ENCODE measurements at regions not wholly inside any gene's neighbourhood (a gene's known extent, or its start where the extent isn't known, plus 50 kb on each side); places are given as distances from the start of the nearest gene placed in this dataset.

DNA sequence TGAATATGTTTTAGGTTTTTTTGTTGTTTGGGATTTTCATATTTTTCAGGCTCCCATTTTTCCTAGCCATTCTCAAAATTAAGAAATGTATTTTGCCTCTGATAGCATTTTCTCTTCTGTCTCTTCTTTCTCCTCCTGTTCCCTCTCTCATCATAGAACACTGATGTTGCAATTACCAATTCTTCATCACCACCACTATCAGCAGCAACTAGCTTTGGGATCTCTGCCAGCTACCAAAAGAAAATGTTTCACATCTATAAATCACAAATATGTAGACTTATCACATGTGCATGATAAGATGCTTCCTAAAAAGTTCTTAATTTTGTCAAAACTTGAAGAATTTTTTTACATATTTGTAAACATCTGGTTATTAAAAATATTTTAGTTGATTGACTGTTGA lies 887.1 kb downstream of the MAT2B start:
- DNase-seq (ENCODE audit: low read depth), result no peak

DNA sequence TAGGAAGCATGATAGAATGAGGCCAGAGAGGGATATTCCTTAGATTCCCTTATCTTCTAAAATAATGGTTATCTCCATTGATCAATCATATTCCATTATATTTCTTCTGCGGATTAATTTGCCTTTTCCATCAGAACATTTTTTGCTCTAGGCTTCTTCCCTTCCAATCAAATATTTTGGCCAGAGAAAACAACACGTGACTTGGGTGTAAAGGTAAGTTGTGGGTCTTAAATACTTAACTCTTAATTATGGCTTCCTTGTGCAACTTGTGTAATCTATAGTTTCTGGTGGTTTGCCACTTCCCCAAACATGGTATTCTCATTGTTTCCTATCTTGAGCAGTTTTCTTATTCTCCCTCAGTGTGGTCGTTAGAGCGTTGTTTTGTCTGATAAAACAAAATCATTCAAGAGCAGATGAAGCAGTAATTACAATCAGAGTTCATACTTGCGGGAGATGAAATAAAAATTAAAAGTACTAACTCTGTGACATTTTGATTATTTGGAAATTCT lies 889.3 kb downstream of the MAT2B start:
- no peak for DNase-seq (ENCODE audit: low read depth)

DNA sequence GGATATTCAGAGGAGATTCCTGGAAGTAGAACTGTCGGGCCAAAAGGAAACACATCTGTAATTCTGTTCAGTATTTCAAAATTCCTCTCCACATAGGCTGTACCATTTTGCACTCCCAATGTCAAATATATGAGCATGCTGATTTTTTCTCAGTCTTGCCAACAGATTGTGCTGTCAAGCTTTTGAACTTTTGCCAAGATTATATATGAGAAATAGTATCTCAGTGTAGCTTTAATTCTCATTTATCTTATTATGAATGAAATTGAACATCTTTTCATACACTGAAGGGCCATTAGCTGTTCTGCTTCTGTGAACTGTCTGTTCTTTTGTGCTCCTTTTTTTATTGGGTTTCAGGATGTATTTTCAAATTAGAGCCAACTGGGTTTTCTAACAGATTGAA lies 907.1 kb downstream of the MAT2B start:
- DNase-seq (ENCODE audit: low read depth), result no peak

DNA sequence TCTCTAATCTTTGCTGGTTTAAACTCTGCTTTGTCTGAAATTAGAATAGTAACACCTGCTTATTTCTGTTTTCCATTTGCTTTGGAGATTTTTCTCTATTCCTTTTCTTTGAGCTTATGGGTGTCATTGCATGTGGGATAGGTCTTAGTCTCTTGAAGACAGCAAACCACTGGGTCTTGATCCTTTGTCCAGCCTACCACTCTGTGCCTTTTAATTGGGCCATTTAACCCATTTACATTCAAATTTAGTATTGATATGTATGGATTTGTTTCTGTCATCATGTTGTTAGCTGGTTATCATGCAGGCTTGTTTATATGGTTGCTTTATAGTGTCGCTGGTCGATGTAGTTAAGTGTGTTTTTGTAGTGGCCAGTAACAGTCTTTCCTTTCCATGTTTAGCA lies 914.7 kb downstream of the MAT2B start:
- no peak for DNase-seq (ENCODE audit: low read depth)

DNA sequence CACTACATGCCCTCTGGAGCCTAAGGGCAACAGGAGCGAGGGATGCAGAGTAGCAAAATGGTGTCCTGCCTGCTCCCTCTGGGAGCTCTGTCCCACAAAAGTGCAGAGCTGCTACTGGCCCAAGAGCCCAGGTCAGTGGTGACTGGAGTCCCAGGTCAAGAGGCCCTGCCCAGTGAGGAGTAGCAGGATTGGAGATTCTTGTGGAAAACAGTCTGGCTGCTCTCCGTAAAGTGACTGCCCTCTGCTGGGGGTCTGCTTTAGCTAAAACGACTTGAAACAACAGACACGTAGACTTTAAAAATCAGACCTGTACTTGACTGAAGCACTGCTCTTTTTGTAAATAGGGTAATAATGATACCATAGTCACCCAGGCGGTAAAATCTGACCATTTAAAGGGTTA lies 917.0 kb downstream of the MAT2B start:
- DNase-seq (ENCODE audit: low read depth), result no peak

DNA sequence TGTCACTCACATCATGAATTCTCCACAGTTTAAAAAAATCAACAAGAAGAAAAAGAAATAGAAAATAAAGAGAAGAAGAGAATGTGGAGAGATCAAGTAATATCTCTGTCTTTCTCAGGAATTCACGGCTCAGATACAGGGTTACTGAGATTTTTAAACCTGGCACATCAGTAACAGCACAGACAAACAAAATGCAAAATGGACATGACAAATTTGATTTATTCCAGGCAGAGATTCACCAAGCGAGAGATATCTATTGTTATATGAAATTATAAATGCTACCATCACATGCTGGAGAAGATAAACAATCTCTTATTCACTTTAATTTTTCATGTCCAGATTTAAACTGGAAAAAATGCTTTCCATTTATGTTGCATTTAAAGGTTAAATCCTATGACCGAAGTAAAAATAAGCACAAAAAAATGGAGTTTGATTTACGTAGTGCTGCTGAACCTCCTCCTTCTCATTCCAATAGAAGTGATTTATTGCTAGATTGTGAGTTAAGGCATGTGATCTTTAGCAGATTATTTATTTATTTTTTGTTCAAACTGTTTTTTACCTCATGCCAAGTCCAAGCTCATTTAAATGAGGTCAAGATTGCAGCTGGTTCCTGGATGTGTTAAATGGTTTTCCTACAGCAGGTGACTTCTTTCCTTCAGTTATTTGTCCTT lies 926.4 kb downstream of the MAT2B start:
- DNase-seq (ENCODE audit: low read depth), result no peak

DNA sequence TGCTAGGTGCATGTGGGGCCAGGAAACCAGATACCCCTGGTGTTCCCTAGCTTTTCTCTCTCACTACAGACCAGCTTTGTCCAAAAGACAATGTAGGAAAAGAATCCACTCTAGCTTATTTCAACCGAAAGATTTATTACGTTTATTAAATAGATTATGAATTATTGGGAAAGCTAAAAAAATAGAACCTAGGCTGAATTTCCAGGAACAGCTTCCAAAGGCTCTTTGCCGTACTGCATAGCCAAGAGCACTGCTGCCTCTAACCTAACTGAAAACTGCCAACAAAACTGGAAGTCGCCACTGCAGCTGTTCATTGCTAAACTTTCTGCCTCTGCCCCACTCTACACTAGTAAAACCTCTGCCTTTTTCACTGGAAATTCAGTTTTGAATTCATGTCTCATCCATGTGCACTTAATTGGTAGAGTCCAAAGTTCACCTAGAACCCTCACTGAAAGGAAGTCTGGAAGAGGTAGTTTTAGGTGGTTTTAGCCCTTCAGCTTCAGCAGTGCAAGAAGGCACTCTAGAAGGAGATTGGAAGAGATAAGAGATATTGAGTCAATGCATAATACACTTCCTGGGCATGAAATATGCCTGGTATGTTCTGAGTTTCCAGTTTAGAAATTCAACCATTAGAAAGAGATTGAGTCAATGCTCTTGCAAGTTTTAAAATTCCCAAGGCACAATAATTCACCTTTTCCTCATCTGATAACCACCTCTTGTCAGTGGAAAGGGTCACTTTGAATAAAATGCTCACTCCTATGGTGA lies 927.9 kb downstream of the MAT2B start:
- no peak for DNase-seq (ENCODE audit: low read depth)

DNA sequence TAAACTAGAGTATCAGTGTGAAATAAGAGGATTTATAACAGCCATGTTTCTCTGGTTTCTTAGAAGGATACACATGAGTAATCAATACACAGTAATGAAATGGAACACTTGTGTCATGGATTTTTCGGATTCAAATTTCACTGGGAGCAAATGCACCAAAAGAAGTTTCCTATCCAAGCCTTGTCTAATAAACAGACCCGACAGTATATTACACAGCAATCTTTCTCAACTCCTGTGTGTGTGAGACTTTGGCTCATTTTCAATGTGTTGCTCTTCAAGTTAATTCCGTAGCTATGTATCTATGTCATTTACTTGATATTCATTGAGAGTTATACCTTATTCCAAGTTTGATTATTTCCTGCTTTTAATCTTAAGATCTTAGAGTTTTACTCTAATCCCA lies 930.2 kb downstream of the MAT2B start:
- DNase-seq (ENCODE audit: low read depth), result no peak

DNA sequence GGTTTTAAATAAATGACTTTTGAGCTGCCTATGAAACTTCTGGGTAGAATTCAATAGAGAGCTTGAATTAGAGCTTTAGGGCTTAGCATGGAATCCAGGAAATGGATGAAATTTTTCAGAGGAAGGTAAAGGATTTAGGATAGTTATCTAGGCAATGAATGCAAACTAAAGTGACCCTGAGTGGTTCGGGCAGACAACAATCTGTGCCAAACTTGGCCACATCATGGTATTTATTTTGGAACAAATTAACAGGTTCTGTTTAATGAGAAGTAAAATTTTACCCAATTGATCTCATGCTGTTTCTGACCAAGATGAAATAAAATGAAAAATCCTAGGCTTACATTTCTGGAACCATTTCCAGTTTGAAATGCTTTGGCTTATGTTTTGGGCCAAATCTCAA lies 934.4 kb downstream of the MAT2B start:
- DNase-seq (ENCODE audit: low read depth), result no peak

DNA sequence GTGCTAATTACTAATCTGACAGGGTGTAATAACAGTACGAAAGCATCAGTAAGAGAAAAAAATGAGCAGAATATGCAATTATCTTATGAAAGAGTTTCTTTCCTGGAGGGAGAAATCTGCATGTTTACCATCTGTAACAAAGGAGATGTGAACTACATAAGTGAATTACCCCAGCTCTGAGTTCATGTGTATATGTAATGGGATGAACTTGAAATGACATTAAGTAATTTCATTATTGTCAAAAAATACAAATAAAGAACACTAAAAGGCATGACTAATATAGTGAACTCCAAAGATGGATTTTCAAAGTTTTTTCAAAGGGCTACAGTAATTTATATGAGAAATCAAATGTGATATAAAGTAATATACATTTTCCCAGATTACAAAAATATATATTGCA lies 944.0 kb downstream of the MAT2B start:
- no peak for DNase-seq (ENCODE audit: low read depth)

DNA sequence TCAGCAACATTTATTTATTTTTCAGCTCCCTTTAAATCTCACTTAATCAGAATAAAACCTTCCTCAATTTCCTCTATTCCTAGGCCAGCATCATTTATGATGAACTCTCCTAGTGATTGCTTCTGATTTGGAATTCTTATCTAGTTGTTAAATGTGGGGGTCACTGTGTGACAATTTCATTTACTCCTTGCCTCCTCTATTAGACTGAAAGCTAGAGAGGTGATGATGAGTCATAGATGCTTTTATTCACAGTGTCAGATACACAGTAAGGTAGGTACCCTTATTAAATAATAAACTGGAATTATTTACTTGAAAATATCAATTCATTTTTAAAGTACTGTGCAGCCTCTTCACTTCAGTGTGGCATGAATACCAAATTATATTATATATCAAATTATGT lies 960.6 kb downstream of the MAT2B start:
- no peak for DNase-seq (ENCODE audit: low read depth)

DNA sequence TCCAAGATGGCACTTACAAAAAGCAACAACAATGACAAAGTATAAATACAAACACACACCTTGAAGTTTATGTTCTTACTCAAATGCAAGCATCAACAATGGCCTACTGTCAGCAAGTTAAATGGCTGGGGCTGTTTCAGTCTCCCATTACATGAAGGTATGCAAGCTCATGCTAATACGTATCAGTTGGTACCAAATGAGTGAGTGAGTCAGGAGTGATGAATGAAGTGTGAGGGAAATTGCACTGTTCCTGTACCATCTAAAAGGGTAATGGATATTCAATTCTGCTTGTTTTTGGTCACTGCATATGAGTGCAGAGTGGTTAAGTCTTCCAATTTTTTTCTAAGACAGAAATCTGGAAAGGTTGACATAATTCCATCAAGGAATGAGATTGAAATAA lies 964.9 kb downstream of the MAT2B start:
- no peak for DNase-seq (ENCODE audit: low read depth)

DNA sequence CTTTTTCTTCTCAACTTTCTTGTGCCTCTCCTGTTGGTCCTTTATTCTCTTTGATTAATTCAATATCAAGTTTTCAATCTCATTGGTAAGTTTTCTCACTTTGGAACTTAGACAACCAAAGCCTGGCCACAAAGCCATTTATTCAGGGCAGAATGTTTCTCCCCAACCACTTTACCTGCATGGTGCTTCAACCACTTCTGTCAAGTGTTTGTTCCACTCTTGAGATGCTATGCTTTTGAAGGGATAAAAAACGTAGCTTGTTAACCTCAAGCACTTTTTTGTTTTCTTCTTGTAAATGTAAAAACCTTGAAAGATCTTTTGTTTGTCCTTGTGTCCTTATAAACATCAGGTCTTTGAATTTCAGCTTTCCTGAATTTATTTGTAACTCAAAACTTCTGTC lies 966.7 kb downstream of the MAT2B start:
- no peak for DNase-seq (ENCODE audit: low read depth)

DNA sequence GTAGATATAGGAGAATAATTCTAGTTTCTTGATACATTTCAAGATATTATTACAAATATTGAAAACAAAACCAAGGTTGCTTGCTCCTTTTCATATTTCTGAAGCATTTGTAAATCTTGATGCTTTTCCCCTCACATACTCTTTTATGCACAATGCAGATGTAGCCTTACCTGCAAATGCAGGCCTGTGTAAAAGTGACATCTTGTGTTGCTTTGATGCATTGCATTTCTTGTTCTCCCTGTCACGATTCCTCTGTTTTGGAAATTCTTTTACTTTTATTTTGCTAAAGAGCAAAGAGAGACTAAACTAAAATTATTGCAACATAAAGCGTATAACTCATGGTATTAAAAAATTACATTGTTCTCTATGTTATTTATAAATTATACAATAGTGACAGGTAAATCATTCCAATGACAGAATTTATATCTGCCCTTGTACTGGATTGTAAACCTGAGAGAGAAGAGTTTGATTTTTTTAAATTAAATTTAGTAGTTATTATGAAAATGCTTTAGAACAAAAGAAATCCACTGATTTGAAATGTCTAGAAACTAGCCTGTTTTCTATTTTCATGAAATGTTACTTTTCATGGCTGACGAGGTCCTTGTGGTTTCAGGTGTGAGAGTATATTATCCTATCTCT lies 970.0 kb downstream of the MAT2B start:
- DNase-seq (ENCODE audit: low read depth), result no peak

DNA sequence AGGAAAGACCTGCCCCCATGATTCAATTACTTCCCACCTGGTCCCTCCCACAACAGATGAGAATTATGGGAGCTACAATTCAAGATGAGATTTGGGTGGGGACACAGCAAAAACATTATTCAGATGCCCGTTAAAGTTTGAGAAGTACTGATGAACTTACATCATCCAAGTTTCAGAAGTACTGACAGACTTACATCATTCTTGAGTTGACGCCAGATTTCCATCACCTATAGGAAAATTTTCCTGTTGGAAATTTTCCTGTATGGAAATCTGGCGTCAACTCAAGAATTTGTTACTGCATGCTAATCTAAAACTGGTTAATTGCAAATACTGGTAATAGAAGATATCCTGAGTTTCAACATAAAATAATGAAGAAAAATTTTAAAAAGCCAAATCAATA lies 975.9 kb downstream of the MAT2B start:
- no peak for DNase-seq (ENCODE audit: low read depth)

DNA sequence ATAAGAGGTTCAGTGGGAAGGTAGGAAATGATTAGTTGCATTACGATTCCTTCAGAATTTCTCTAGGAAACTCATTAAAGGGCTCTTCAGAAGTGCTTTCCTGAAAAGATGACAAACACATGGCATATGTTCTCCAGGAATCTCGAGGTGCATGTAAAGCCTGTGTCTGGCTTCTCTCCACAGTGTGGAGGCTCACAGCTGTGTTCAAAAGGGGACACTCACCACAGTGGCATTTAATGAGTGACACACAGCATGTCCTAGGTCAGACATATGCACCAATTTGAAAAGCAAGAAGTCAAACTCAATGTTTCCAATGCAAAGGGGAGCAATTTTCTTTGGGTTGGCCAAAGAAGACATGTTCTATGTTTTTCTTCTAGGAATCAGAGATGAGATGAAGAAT lies 976.9 kb downstream of the MAT2B start:
- no peak for DNase-seq (ENCODE audit: low read depth)

DNA sequence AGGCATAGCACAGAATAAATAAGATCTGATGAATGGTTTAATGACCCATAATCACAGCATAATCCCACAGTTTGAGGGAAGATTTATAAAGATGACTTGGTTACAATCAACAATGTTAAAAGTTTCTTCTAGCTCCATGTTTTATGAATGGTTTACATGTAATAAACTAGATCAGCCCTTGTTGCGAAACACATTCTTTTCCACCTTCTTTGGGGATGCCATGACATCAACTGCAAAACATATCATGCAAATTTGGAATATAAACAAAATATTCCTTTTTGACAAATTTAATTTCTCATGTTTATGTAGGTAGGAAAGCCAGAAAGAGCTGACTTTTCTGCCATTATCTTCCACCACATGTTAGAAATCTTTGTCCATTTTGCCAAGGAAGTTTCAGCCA lies 979.5 kb downstream of the MAT2B start:
- DNase-seq (ENCODE audit: low read depth), result no peak

DNA sequence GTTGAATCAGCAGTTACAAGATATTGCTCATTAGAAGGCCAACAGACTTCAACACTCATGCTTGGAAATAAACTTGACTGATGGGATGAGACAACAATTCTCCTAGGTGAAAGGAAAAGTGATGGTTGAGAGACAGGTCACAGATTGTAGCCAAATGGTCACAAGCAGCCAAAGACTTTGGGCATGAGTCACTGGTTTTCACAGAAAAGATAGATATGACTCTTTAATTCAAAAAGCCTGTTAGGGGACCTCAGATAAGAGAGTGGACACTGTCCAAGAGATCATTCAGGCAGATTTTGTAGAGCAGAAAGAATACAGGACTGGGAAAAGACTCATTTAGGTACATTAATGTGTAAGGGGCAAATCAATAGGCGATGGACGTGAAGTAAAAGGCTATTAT lies 982.5 kb downstream of the MAT2B start:
- DNase-seq (ENCODE audit: low read depth), result no peak

DNA sequence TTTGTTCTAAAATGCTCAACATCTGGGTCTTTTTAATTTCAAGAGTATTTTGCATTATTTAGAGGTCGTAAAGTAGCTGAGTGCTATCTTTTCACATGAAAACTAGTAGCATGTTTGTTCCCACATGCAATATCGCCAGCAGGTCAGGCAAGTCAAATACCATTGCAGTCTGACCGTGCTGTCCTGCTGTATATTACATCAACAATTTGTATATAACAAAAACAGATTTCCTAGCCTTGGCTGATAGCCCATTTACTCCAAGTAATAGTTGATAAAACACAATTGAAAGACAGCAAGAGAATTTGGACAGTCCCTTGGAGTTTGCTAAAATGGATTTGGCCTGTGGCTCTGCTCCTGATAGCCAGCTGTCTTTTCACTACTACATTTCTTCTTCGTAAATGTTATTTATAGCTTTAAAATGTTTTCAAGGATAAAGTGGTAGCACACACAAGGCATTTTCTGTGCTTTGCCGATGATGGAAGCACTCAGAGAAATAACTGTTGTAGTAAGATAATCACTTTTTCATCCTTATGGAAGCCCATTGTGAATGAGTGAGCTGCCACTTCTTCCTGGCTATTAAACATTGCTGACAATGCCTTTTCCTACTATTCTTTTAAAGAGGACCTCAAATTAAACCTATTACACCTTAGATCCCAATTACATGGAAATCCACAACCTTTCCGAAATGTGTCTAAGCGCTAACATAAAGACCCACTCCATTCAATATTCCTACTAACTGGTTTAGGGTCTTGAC lies 992.1 kb downstream of the MAT2B start:
- DNase-seq (ENCODE audit: low read depth), result no peak

DNA sequence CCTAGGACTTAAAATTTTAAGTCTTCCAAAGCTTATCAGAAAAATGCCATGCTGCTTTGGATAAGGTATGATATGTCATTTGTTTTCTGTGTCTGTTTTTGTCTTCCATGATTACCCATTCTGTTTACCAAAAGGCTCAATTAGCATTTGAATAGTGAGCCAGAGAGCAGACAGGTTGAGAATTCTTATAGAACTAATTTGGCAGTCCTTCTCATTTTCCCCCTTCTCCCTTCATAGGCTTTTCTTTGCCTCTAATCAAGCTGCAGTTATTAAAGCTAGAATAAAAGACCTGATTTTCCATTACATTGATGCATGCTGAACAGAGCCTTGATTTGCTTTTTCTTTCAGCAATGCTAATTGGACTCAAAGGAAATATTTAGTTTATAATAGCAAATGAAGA lies 993.0 kb downstream of the MAT2B start:
- DNase-seq (ENCODE audit: low read depth), result no peak

DNA sequence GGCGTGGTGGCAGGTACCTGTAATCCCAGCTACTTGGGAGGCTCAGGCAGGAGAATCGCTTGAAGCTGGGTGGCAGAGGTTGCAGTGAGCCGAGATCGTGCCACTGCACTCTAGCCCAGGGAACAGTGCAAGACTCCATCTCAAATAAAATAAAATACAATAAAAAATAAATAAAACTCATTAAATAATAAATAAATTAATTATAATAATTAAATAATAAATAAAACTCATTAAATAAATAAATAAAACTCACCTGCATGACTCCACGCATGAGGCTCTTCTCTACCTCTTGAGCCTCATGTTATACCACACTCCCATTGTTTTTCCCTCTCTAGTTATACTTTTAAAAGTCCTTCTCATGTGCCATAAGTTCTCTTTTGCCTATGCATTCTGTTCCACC lies 995.4 kb downstream of the MAT2B start:
- no peak for DNase-seq (ENCODE audit: low read depth)

DNA sequence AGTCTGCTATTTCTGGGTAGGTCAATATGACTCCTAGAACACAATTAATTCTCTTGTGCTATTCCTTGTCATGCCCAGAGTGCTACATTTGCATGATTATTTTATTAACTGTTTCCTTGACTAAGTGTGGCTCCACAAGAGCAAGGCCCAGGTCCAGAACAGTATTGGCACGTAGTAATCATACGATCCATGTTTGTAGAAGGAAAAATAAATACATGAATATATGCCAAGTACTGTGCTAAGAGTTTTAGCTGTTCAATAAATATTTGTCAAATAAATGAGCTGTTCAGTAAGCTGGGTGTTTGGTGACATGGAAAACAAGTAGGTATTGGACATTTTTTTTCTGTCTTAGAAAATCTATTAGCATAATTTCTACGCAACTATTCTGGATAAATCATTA lies 995.9 kb downstream of the MAT2B start:
- no peak for DNase-seq (ENCODE audit: low read depth)

All from GM04504 (cell line).